ENCODE measurements at regions not wholly inside any gene's neighbourhood (a gene's known extent, or its start where the extent isn't known, plus 50 kb on each side); places are given as distances from the start of the nearest gene placed in this dataset.
A peak's percentile ranks its signal among the peaks of the same experiment; 100 is the strongest.

GRCh38 chr4:13316354-13316753, 167.8 kb downstream of the RAB28 start:
- Histone ChIP-seq H3K9me3 (no peaks in the 10 kb centered on the region), H3K4me3 (no peak overlapping the region), H3K27me3 (no peaks in the 10 kb centered on the region), H3K4me1 (peaks cover 0 to 6% (median under 1%) of the 10 kb centered on the region in 4 donors), H3K36me3 (no peaks in the 10 kb centered on the region), H3K27ac (no peak overlapping the region)
- ATAC-seq: no peak
- WGBS (ENCODE audit: insufficient coverage, low coverage, low lambda C conversion rate, missing lambda C conversion rate): 79% methylated on average over 3 of the region's 3 CpGs
- TF ChIP-seq POLR2A (IDR thresholded peaks at IDR 0.05): no peak
- TF ChIP-seq, protein P1, sequence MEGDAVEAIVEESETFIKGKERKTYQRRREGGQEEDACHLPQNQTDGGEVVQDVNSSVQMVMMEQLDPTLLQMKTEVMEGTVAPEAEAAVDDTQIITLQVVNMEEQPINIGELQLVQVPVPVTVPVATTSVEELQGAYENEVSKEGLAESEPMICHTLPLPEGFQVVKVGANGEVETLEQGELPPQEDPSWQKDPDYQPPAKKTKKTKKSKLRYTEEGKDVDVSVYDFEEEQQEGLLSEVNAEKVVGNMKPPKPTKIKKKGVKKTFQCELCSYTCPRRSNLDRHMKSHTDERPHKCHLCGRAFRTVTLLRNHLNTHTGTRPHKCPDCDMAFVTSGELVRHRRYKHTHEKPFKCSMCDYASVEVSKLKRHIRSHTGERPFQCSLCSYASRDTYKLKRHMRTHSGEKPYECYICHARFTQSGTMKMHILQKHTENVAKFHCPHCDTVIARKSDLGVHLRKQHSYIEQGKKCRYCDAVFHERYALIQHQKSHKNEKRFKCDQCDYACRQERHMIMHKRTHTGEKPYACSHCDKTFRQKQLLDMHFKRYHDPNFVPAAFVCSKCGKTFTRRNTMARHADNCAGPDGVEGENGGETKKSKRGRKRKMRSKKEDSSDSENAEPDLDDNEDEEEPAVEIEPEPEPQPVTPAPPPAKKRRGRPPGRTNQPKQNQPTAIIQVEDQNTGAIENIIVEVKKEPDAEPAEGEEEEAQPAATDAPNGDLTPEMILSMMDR (IDR thresholded peaks at IDR 0.05): no peak
- DNase-seq: no peak
- intact Hi-C loops (cut with DNase I): no loop called here

DNA sequence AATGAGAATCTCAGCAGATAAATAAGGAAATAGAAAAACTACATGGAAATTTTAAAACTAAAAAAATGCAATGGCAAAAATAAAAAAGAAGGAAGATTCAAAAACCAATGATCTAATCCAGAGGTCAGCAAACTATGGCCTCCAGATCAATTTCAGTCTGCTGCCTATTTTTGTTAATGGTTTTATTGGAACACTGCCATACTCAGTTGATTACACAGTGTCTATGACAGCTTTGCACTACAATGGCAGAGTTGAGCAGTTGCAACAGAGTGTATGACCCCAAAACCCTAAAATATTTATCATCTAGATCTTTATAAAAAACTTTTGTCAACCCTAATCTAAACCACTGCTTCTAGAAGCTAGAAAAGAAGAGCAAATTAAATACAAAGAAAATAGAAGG, 170.3 kb downstream of the RAB28 start:
- ATAC-seq (peak; percentile 28 to 78 (median 56)), DNase-seq (no peak)
- Histone ChIP-seq H3K27ac (no peak overlapping the region), H3K36me3 (no peaks in the 10 kb centered on the region), H3K4me3 (no peak overlapping the region), H3K9me3 (no peaks in the 10 kb centered on the region), H3K4me1 (peaks cover 0 to 6% (median under 1%) of the 10 kb centered on the region in 4 donors), H3K27me3 (no peaks in the 10 kb centered on the region)
- intact Hi-C loops (cut with DNase I): no loop called here
- TF ChIP-seq, protein P1 (IDR thresholded peaks at IDR 0.05): no peak
- no peak for TF ChIP-seq POLR2A (IDR thresholded peaks at IDR 0.05)

DNA sequence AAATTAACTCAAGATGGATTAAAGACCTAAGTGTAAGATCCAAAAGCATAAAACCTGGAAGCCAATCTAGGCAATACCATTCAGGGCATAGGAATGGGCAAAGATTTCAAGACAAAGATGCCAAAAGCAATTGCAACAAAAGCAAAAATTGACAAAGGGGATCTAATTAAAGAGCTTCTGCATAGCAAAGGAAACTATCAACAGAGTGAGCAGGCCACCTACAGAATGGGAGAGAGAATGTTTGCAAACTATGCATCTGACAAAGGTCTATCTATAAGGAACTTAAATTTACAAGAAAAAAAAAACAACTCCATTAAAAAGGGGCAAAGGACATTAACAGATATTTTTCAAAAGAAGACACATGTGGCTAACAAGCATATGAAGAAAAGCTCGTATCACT, 171.9 kb downstream of the RAB28 start:
- no peak for ATAC-seq
- no peak for TF ChIP-seq POLR2A (IDR thresholded peaks at IDR 0.05)
- TF ChIP-seq, protein P1 (IDR thresholded peaks at IDR 0.05): no peak
- WGBS (ENCODE audit: insufficient coverage, low coverage, low lambda C conversion rate, missing lambda C conversion rate): 89% methylated on average over 1 of the region's 1 CpG

DNA sequence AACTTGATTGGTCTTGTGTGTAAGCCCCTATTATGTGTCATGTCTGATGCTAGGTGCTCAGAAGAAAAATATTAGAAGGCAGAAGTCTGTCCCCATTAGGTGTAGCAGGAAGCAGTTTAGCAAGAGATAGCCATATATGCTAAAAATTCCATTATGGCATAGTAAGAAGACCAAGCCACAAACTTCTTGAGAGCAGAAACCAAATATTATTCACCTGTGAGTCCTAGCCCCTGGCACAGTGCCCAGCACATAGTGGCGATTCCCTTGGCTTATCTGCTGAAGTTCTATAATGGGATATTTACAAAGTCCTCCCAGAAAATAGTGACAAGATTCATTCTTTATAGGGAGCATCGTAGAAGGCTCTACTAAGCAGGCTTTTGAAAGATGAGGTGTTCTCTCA, 174.4 kb downstream of the RAB28 start:
- no peaks in the 10 kb centered on the region for H3K36me3 ChIP-seq
- peaks cover 0 to 6% (median under 1%) of the 10 kb centered on the region in 4 donors for H3K4me1 ChIP-seq
- H3K4me3 ChIP-seq: no peak overlapping the region
- H3K9me3 ChIP-seq: no peaks in the 10 kb centered on the region
- TF ChIP-seq POLR2A (IDR thresholded peaks at IDR 0.05): no peak
- TF ChIP-seq, protein P1 (IDR thresholded peaks at IDR 0.05): no peak
- intact Hi-C loops (cut with DNase I): no loop called here
- no peak for DNase-seq
- no peak overlapping the region for H3K27ac ChIP-seq
- no peaks in the 10 kb centered on the region for H3K27me3 ChIP-seq
- WGBS (ENCODE audit: insufficient coverage, low coverage, low lambda C conversion rate, missing lambda C conversion rate): 62% methylated on average over 2 of the region's 2 CpGs
- no peak for ATAC-seq

More for the DNA sequence above, 171.9 kb downstream of the RAB28 start:
- DNase-seq: no peak
- Histone ChIP-seq H3K9me3 (no peaks in the 10 kb centered on the region), H3K27me3 (no peaks in the 10 kb centered on the region), H3K4me1 (peaks cover 0 to 6% (median under 1%) of the 10 kb centered on the region in 4 donors), H3K36me3 (no peaks in the 10 kb centered on the region), H3K4me3 (no peak overlapping the region), H3K27ac (no peak overlapping the region)
- intact Hi-C loops (cut with DNase I): no loop called here

GRCh38 chr4:13306356-13306755, 177.8 kb downstream of the RAB28 start:
- Histone ChIP-seq H3K9me3 (no peaks in the 10 kb centered on the region), H3K36me3 (no peaks in the 10 kb centered on the region), H3K27me3 (no peaks in the 10 kb centered on the region), H3K4me1 (no peaks in the 10 kb centered on the region), H3K27ac (no peak overlapping the region), H3K4me3 (no peak overlapping the region)
- TF ChIP-seq POLR2A (IDR thresholded peaks at IDR 0.05): no peak
- TF ChIP-seq, protein P1 (IDR thresholded peaks at IDR 0.05): no peak
- intact Hi-C loops (cut with DNase I): no loop called here
- DNase-seq (no peak), ATAC-seq (no peak)
- 63% methylated on average over 1 of the region's 1 CpG for WGBS (ENCODE audit: insufficient coverage, low coverage, low lambda C conversion rate, missing lambda C conversion rate)

All from right lobe of liver (tissue), 6 donors.